NOMO-1 (cell line): ENCODE measurements at regions not wholly inside any gene's neighbourhood (a gene's known extent, or its start where the extent isn't known, plus 50 kb on each side); places are given as distances from the start of the nearest gene placed in this dataset.

ENCODE experiments used
- DNase-seq, 2 experiments: peaks; one replicate each; lab custom pipeline; 2025; ENCODE audit not compliant: unreplicated experiment in 2 of 2; lab: John Stamatoyannopoulos, UW

- DNase-seq: no peak
Observed at GRCh38 chr20:24761220-24762065, 187.6 kb upstream of the CST7 start.

GRCh38 chr20:24762371-24762770 is 186.7 kb upstream of the CST7 start:
- no peak for DNase-seq

GRCh38 chr20:24762791-24763350 is 186.2 kb upstream of the CST7 start:
- no peak for DNase-seq

GRCh38 chr20:24763386-24764026 is 185.6 kb upstream of the CST7 start:
- no peak for DNase-seq

- DNase-seq: no peak
Observed at GRCh38 chr20:24764027-24764793, 184.9 kb upstream of the CST7 start.

GRCh38 chr20:24764794-24765202 is 184.3 kb upstream of the CST7 start:
- DNase-seq: no peak

GRCh38 chr20:24765316-24766142 is 183.5 kb upstream of the CST7 start:
- DNase-seq: no peak

GRCh38 chr20:24766143-24766527 is 182.9 kb upstream of the CST7 start:
- DNase-seq: no peak

- no peak for DNase-seq
Observed at GRCh38 chr20:24766826-24767622, 182.0 kb upstream of the CST7 start.

- no peak for DNase-seq
Observed at GRCh38 chr20:24767623-24768100, 181.4 kb upstream of the CST7 start.

- DNase-seq: no peak
Observed at GRCh38 chr20:24768201-24768636, 180.8 kb upstream of the CST7 start.

GRCh38 chr20:24768713-24769601 is 180.1 kb upstream of the CST7 start:
- DNase-seq: no peak

- no peak for DNase-seq
Observed at GRCh38 chr20:24769878-24770627, 179.0 kb upstream of the CST7 start.

GRCh38 chr20:24770628-24771541 is 178.2 kb upstream of the CST7 start:
- DNase-seq: no peak

- no peak for DNase-seq
Observed at GRCh38 chr20:24771542-24772061, 177.5 kb upstream of the CST7 start.

- no peak for DNase-seq
Observed at GRCh38 chr20:24772667-24773066, 176.4 kb upstream of the CST7 start.
